ENCODE measurements at regions not wholly inside any gene's neighbourhood (a gene's known extent, or its start where the extent isn't known, plus 50 kb on each side); places are given as distances from the start of the nearest gene placed in this dataset.

- TF ChIP-seq EZH2 (optimal IDR thresholded peaks at IDR 0.05; ENCODE audit: low read depth, low read length): no peak
- TF ChIP-seq, protein P1, sequence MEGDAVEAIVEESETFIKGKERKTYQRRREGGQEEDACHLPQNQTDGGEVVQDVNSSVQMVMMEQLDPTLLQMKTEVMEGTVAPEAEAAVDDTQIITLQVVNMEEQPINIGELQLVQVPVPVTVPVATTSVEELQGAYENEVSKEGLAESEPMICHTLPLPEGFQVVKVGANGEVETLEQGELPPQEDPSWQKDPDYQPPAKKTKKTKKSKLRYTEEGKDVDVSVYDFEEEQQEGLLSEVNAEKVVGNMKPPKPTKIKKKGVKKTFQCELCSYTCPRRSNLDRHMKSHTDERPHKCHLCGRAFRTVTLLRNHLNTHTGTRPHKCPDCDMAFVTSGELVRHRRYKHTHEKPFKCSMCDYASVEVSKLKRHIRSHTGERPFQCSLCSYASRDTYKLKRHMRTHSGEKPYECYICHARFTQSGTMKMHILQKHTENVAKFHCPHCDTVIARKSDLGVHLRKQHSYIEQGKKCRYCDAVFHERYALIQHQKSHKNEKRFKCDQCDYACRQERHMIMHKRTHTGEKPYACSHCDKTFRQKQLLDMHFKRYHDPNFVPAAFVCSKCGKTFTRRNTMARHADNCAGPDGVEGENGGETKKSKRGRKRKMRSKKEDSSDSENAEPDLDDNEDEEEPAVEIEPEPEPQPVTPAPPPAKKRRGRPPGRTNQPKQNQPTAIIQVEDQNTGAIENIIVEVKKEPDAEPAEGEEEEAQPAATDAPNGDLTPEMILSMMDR (IDR thresholded peaks at IDR 0.05; ENCODE audit: low read length): no peak
- no peak for TF ChIP-seq EZH2phosphoT487 (IDR thresholded peaks at IDR 0.05; ENCODE audit: low read length)
Measured at GRCh38 chr12:91841822-91842221, 303.8 kb downstream of the BTG1 start.
